WTC11 (cell line): ENCODE measurements at regions not wholly inside any gene's neighbourhood (a gene's known extent, or its start where the extent isn't known, plus 50 kb on each side); places are given as distances from the start of the nearest gene placed in this dataset.

Experiments
- ATAC-seq: fragments of 200-7000 bp; cut with Tn5 transposase; 2 replicates; pipeline ENCODE4 v1.10.0; 2021; ENCODE audit warnings: mild to moderate bottlenecking, moderate library complexity
- CTCF ChIA-PET: fragments of 300-600 bp; sonication (Branson Sonifier 250); formaldehyde crosslinking; loops from one replicate; lab custom pipeline; 2021; ENCODE audit warnings: antibody characterized with exemption; lab: Charles Lee
- POLR2A ChIA-PET: fragments of 350-600 bp; sonication (Branson Sonifier 250); formaldehyde crosslinking; loops from one replicate; lab custom pipeline; 2021; ENCODE audit warnings: antibody characterized with exemption; lab: Charles Lee
- DNase-seq: peaks from one replicate; pipeline ENCODE4 v3.0.0; 2021; ENCODE audit warnings: low spot score
- H3K27ac Mint-ChIP-seq: 2 replicates; pipeline ENCODE4 v1.8.0; 2021; ENCODE audit warnings: mixed read lengths
- H3K27me3 Mint-ChIP-seq: 2 replicates; pipeline ENCODE4 v1.8.0; 2021; ENCODE audit warnings: low read depth, mild to moderate bottlenecking, moderate library complexity, mixed read lengths
- H3K36me3 Mint-ChIP-seq: 2 replicates; pipeline ENCODE4 v1.8.0; 2021; ENCODE audit warnings: mixed read lengths
- H3K4me1 Mint-ChIP-seq: 2 replicates; pipeline ENCODE4 v1.8.0; 2022; ENCODE audit warnings: mixed read lengths
- H3K4me3 Mint-ChIP-seq: 2 replicates; pipeline ENCODE4 v1.8.0; 2021; ENCODE audit warnings: mild to moderate bottlenecking, moderate library complexity, mixed read lengths
- H3K9me3 Mint-ChIP-seq: 2 replicates; pipeline ENCODE4 v1.8.0; 2021; ENCODE audit warnings: mixed read lengths
- CBFB ChIP-seq: sonication (generic); formaldehyde crosslinking; IDR thresholded peaks from 2 replicates; pipeline ENCODE4 v1.8.1; 2022; ENCODE audit warnings: mild to moderate bottlenecking, low read depth, missing genetic modification reagents
- CTCF ChIP-seq: fragments of 200-600 bp; IDR thresholded peaks from 2 replicates; pipeline ENCODE4 v1.8.0; 2022; ENCODE audit warnings: antibody characterized with exemption
- E2F4 ChIP-seq: sonication (generic); formaldehyde crosslinking; IDR thresholded peaks from 2 replicates; pipeline ENCODE4 v1.8.1; 2022; ENCODE audit warnings: low read depth, mild to moderate bottlenecking, moderate library complexity, missing genetic modification reagents, borderline replicate concordance
- ESRRA ChIP-seq: sonication (generic); formaldehyde crosslinking; IDR thresholded peaks from 2 replicates; pipeline ENCODE4 v1.8.1; 2022; ENCODE audit warnings: mild to moderate bottlenecking, missing genetic modification reagents, borderline replicate concordance
- FOXP1 ChIP-seq: sonication (generic); formaldehyde crosslinking; IDR thresholded peaks from 2 replicates; pipeline ENCODE4 v1.8.0; 2022; ENCODE audit warnings: missing genetic modification reagents, mild to moderate bottlenecking, moderate library complexity, borderline replicate concordance
- HMGA2 ChIP-seq: fragments of 250-450 bp; sonication (Bioruptor Pico); IDR thresholded peaks from 2 replicates; pipeline ENCODE4 v1.4.0; 2021; ENCODE audit warnings: mild to moderate bottlenecking, moderate library complexity
- JAZF1 ChIP-seq: fragments of 250-450 bp; sonication (Bioruptor Pico); IDR thresholded peaks from 2 replicates; pipeline ENCODE4 v1.9.0; 2021; ENCODE audit warnings: moderate library complexity, mild to moderate bottlenecking, inconsistent platforms
- KAT7 ChIP-seq: sonication (generic); formaldehyde crosslinking; IDR thresholded peaks from 2 replicates; pipeline ENCODE4 v1.8.1; 2023; ENCODE audit warnings: missing genetic modification reagents, mild to moderate bottlenecking, borderline replicate concordance
- MAX ChIP-seq: sonication (generic); formaldehyde crosslinking; IDR thresholded peaks from 2 replicates; pipeline ENCODE4 v1.8.0; 2022; ENCODE audit warnings: mild to moderate bottlenecking, missing genetic modification reagents
- MXD4 ChIP-seq: fragments of 250-450 bp; sonication (Bioruptor Pico); IDR thresholded peaks from 2 replicates; pipeline ENCODE4 v1.8.0; 2021; ENCODE audit warnings: mild to moderate bottlenecking, moderate library complexity, borderline replicate concordance
- NR2C2 ChIP-seq: sonication (generic); formaldehyde crosslinking; IDR thresholded peaks from 2 replicates; pipeline ENCODE4 v1.8.0; 2022; ENCODE audit warnings: mild to moderate bottlenecking, missing genetic modification reagents
- OVOL2 ChIP-seq: fragments of 250-450 bp; sonication (Bioruptor Pico); IDR thresholded peaks from 2 replicates; pipeline ENCODE4 v1.9.0; 2021; ENCODE audit warnings: mild to moderate bottlenecking, borderline replicate concordance
- SMAD3 ChIP-seq: sonication (generic); formaldehyde crosslinking; IDR thresholded peaks from 2 replicates; pipeline ENCODE4 v1.8.0; 2022; ENCODE audit warnings: missing genetic modification reagents, mild to moderate bottlenecking, borderline replicate concordance
- TEAD1 ChIP-seq: sonication (generic); formaldehyde crosslinking; IDR thresholded peaks from 2 replicates; pipeline ENCODE4 v1.8.0; 2022; ENCODE audit warnings: mild to moderate bottlenecking, missing genetic modification reagents
- ZNF263 ChIP-seq: sonication (generic); formaldehyde crosslinking; IDR thresholded peaks from 2 replicates; pipeline ENCODE4 v1.8.1; 2022; ENCODE audit warnings: low read depth, mild to moderate bottlenecking, moderate library complexity, missing genetic modification reagents
- ZNF512 ChIP-seq: sonication (generic); formaldehyde crosslinking; IDR thresholded peaks from 2 replicates; pipeline ENCODE4 v1.8.1; 2022; ENCODE audit warnings: missing genetic modification reagents, borderline replicate concordance
- ZNF532 ChIP-seq: fragments of 250-450 bp; sonication (Bioruptor Pico); IDR thresholded peaks from 2 replicates; pipeline ENCODE4 v1.9.0; 2021; ENCODE audit warnings: mild to moderate bottlenecking, borderline replicate concordance
- ZSCAN18 ChIP-seq: fragments of 250-450 bp; sonication (Bioruptor Pico); IDR thresholded peaks from 2 replicates; pipeline ENCODE4 v2.1.2; 2022; ENCODE audit warnings: mild to moderate bottlenecking, moderate library complexity

- no peak for TF ChIP-seq ZNF512 (CRISPR knock-in tag)
- TF ChIP-seq JAZF1 (CRISPR knock-in tag) = no peak
- ATAC-seq (no peak), DNase-seq (no peak)
- H3K27ac Mint-ChIP-seq = no peak overlapping the region
- ChIA-PET POLR2A (interaction anchor here (0.6 kb wide), 1 partner anchor 192 kb away, joined by 3 read pairs; no protein-coding TSS in a partner anchor), CTCF (interaction anchor here (0.6 to 3.4 kb wide), 22 partner anchors 8 to 626 kb away, joined by 3 to 19 read pairs (median 4); partner anchors contain the start of gene NTF3)
- no peak overlapping the region for H3K4me3 Mint-ChIP-seq
- H3K4me1 Mint-ChIP-seq = peaks cover 13% of the 10 kb centered on the region
- H3K27me3 Mint-ChIP-seq = no peaks in the 10 kb centered on the region
- peaks cover 4% of the 10 kb centered on the region; the same call in 1 of the 2 replicates for H3K36me3 Mint-ChIP-seq
- peaks cover 4% of the 10 kb centered on the region; the same call in 1 of the 2 replicates for H3K9me3 Mint-ChIP-seq
These were observed 127.2 kb downstream of the KCNA5 start for GRCh38 chr12:5170844-5171243.

GRCh38 chr12:5171701-5172100 lies 128.0 kb downstream of the KCNA5 start:
- H3K9me3 Mint-ChIP-seq = peaks cover 4% of the 10 kb centered on the region; the same call in 1 of the 2 replicates
- H3K27ac Mint-ChIP-seq = no peak overlapping the region
- peaks cover 4% of the 10 kb centered on the region; the same call in 1 of the 2 replicates for H3K36me3 Mint-ChIP-seq
- peak; percentile 67 for ATAC-seq
- no peaks in the 10 kb centered on the region for H3K27me3 Mint-ChIP-seq
- CTCF ChIA-PET = interaction anchor here (0.6 to 3.4 kb wide), 24 partner anchors 9 to 625 kb away, joined by 3 to 19 read pairs (median 3); partner anchors contain the start of gene NTF3
- H3K4me3 Mint-ChIP-seq = no peak overlapping the region
- H3K4me1 Mint-ChIP-seq = peaks cover 13% of the 10 kb centered on the region
- TF ChIP-seq TEAD1 (CRISPR knock-in tag) = peak; percentile 58; the same call in 1 of the 2 replicates
- no peak for TF ChIP-seq KAT7 (CRISPR knock-in tag)
- peak; percentile 48 for TF ChIP-seq CTCF
- TF ChIP-seq, all 79 proteins: peak for 2
- peak; percentile 38 for DNase-seq
- POLR2A ChIA-PET = no interaction called here

GRCh38 chr12:5172886-5173285 lies 129.2 kb downstream of the KCNA5 start:
- TF ChIP-seq FOXP1 (CRISPR knock-in tag) (no peak), ZNF263 (CRISPR knock-in tag) (no peak), JAZF1 (CRISPR knock-in tag) (no peak), SMAD3 (CRISPR knock-in tag) (no peak), ZNF532 (no peak), MAX (no peak), KAT7 (CRISPR knock-in tag) (no peak), HMGA2 (CRISPR knock-in tag) (no peak), ZSCAN18 (CRISPR knock-in tag) (no peak), OVOL2 (CRISPR knock-in tag) (no peak), CBFB (CRISPR knock-in tag) (no peak), E2F4 (no peak), ESRRA (CRISPR knock-in tag) (no peak), NR2C2 (no peak), MXD4 (no peak)
- ATAC-seq = no peak
- DNase-seq = no peak
- Mint-ChIP-seq H3K4me1 (peaks cover 4% of the 10 kb centered on the region; the same call in 1 of the 2 replicates), H3K27ac (no peak overlapping the region), H3K4me3 (no peak overlapping the region), H3K27me3 (no peaks in the 10 kb centered on the region), H3K9me3 (peaks cover 4% of the 10 kb centered on the region; the same call in 1 of the 2 replicates), H3K36me3 (peaks cover 4% of the 10 kb centered on the region; the same call in 1 of the 2 replicates)
- ChIA-PET POLR2A (no interaction called here), CTCF (interaction anchor here (0.6 to 3.4 kb wide), 6 partner anchors 234 to 572 kb away, joined by 3 to 19 read pairs (median 4); no protein-coding TSS in a partner anchor)
